GM12801 (cell line): ENCODE measurements at regions not wholly inside any gene's neighbourhood (a gene's known extent, or its start where the extent isn't known, plus 50 kb on each side); places are given as distances from the start of the nearest gene placed in this dataset.

Experiments
- TF ChIP-seq, protein P1 (sequence below): IDR thresholded peaks from one replicate; pipeline ENCODE4 v1.5.1; 2011; ENCODE audit warnings: control low read depth; ENCODE audit not compliant: insufficient read length; ENCODE audit errors: extremely low read depth

DNA sequence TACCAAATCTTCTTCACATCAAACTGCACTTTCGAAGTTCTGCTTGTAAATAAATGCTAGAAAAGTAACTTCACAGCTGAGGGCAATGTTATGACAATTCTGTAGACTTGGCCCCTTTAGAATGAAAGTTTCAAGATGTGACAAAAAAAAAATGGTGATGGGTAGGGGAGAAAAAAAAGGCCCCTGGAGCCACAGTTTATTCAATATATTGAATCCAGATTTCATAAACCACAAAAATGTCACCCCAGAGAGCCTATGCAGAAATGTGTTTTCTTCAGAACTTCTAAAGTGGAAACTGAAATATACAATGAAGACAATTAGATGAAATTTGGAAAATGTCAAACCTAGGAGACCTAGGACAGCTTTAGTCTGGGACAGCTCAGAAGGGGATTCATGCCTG is 143.1 kb downstream of the EDN3 start:
- TF ChIP-seq, protein P1, sequence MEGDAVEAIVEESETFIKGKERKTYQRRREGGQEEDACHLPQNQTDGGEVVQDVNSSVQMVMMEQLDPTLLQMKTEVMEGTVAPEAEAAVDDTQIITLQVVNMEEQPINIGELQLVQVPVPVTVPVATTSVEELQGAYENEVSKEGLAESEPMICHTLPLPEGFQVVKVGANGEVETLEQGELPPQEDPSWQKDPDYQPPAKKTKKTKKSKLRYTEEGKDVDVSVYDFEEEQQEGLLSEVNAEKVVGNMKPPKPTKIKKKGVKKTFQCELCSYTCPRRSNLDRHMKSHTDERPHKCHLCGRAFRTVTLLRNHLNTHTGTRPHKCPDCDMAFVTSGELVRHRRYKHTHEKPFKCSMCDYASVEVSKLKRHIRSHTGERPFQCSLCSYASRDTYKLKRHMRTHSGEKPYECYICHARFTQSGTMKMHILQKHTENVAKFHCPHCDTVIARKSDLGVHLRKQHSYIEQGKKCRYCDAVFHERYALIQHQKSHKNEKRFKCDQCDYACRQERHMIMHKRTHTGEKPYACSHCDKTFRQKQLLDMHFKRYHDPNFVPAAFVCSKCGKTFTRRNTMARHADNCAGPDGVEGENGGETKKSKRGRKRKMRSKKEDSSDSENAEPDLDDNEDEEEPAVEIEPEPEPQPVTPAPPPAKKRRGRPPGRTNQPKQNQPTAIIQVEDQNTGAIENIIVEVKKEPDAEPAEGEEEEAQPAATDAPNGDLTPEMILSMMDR: no peak

DNA sequence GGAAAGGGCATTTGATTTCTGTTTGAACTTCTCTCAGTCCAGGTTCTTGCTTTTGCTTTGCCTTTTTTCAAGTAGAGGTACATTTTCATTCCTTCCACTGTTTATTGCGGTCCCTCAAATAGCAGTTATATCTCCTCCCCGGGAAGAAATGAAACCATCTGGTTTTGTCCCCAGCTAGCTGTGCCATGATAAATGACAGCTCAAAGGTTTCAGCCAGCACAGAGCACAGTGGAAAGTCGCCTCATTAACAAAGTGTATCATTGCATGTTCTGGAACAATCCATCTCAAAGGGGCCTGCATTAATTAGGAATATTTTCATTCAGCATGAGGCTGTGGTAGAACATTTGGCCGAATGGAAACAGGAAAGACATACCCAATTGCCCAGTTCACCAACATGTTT is 146.0 kb downstream of the EDN3 start:
- TF ChIP-seq, protein P1: no peak

DNA sequence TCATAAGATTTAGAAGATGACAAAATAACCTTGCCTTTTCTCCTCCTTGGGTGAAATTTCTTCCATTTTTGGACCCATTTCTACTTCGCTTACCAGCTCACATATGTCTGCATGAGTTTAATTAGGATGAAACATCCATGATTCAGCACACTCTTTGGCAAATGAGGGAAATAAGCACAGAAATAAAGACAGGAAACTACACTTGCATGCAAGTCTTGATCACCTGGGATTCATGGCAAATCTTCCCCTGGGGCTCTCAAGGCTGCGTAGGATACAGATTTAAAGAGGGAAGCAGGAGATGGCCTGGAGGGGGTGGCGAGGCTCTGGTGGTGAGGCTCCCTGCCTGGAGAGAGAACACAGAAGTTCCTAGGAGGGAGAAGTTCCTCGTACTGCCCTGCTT is 147.8 kb downstream of the EDN3 start:
- TF ChIP-seq, protein P1: no peak

GRCh38 chr20:59448851-59449444 is 148.5 kb downstream of the EDN3 start:
- TF ChIP-seq, protein P1: no peak

DNA sequence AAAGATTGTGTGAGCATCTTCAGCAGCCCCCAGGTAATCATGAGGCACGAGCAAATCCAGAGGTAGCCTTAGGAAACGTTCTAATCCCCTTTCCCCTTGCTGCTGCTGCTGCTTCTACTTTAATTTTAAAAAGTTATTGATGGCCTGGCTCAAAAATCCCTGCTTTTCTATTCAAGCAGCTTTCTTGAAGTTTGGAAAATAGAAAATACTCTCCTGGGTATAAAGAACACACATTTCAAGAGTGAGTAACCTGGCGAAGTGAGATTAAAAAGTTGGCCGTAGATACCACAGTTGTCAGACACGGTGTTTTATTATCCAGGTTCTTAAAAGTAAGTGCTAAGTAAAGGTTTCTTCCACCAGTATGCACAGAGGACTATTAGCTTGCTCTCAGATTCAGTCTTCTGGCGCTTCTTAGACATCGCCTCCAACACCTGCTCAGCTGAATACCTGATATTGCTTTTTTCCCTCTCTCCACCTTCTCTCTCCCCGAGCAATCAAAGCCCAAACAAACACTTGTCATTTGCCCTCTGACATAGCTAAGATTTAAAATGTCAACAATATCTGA is 150.7 kb downstream of the EDN3 start:
- TF ChIP-seq, protein P1: no peak

DNA sequence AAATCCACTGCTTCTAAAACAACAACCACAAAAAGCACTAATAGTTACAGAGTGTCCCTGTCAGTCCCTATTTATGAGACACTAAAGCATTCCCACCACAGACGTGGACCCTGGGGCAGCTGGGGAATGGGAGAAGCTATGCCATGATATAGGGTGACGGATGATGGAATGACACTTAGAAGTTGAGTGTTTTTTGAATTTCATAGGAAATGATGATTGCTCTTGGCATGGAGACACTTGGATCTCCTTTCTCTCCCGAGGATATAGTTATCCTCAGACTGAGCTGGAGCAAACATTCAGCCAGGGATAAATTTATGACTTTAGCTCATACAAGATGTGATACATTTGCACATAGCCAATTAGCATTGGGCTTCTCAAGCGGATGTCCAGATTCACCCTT is 151.2 kb downstream of the EDN3 start:
- TF ChIP-seq, protein P1: no peak

- TF ChIP-seq, protein P1: no peak
Observed at GRCh38 chr20:59452856-59453255, 151.5 kb upstream of the PHACTR3 start.
